ENCODE measurements at regions not wholly inside any gene's neighbourhood (a gene's known extent, or its start where the extent isn't known, plus 50 kb on each side); places are given as distances from the start of the nearest gene placed in this dataset.

DNA sequence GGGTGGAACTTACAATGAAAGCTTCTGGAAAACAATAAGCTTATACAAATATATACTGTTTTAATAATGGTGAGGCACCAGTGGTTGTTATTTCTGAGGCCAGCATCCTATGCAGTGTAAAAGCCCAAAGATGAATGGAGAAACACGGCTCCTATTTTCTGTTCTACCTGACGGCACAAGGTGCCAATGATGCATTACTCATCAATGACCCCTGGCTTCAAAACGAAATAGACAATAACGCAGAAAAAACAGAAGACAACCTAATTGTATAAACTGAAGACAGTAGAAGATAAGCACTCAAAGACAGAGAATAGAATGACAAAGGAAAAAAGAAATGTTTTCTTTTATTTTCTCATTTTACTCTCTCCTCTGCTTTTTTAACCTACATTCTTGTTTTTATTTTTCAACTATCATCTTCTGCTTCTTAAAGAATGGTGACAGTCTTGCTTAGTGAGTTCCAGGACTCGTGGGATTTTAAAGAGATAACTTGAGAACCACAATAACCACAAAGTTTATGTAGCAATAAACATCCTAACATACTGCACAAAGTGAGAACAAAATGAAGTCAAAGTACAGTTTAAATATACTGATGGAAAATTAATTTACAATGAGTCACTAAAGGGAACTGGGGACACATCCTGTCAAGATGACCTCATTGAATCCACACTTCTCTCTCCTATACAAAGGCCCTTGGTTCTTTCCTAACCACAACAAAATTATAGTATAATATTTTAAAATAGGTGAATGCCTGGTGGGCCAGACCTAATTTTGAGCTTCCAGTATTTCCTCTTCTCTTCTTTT is 169.8 kb downstream of the BTC start:
- TF ChIP-seq, protein P1, sequence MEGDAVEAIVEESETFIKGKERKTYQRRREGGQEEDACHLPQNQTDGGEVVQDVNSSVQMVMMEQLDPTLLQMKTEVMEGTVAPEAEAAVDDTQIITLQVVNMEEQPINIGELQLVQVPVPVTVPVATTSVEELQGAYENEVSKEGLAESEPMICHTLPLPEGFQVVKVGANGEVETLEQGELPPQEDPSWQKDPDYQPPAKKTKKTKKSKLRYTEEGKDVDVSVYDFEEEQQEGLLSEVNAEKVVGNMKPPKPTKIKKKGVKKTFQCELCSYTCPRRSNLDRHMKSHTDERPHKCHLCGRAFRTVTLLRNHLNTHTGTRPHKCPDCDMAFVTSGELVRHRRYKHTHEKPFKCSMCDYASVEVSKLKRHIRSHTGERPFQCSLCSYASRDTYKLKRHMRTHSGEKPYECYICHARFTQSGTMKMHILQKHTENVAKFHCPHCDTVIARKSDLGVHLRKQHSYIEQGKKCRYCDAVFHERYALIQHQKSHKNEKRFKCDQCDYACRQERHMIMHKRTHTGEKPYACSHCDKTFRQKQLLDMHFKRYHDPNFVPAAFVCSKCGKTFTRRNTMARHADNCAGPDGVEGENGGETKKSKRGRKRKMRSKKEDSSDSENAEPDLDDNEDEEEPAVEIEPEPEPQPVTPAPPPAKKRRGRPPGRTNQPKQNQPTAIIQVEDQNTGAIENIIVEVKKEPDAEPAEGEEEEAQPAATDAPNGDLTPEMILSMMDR (IDR thresholded peaks at IDR 0.05; ENCODE audit: borderline replicate concordance, extremely low read depth, insufficient read depth), result no peak
- FAIRE-seq (no peak), DNase-seq (no peak)
- Histone ChIP-seq H3K4me3 (ENCODE audit: low read length in 3 of 3) (no peak overlapping the region), H3K27ac (ENCODE audit: low read depth in 2 of 2, low read length in 2 of 2) (no peak overlapping the region), H3K9me3 (ENCODE audit: control insufficient read depth in 2 of 3, insufficient read depth in 1 of 3, low read length in 3 of 3) (no peaks in the 10 kb centered on the region), H3K36me3 (ENCODE audit: control insufficient read depth in 2 of 3, insufficient read depth in 3 of 3, low read length in 3 of 3) (no peaks in the 10 kb centered on the region), H3K4me1 (ENCODE audit: control insufficient read depth in 2 of 3, insufficient read depth in 2 of 3, low read depth in 1 of 3, low read length in 3 of 3) (no peaks in the 10 kb centered on the region), H3K9ac (ENCODE audit: low read length in 3 of 3) (no peak overlapping the region), H3K27me3 (ENCODE audit: control insufficient read depth, insufficient read depth, low read length) (no peaks in the 10 kb centered on the region)
- intact Hi-C loops (cut with DNase I), result no loop called here

DNA sequence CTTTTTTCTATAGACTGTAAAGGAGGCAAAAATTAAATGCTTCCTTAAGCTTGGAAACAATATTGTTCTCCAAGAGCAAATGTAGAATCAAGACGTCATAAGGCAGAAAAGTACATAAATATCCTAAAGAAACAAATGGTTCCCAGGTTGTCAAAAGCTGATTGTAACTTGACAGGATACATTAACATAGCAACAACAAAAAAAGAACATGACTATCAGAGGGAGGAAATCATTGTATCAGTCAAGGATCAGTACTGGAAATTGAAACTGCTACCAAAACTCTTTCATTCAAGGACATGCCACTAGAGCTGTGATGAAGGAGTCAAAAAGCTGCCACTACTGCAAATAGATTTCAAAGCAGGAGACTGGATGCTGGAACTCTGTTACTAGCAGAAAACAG is 168.3 kb downstream of the BTC start:
- Histone ChIP-seq H3K4me1 (ENCODE audit: control insufficient read depth in 2 of 3, insufficient read depth in 2 of 3, low read depth in 1 of 3, low read length in 3 of 3) (no peaks in the 10 kb centered on the region), H3K9me3 (ENCODE audit: control insufficient read depth in 2 of 3, insufficient read depth in 1 of 3, low read length in 3 of 3) (no peaks in the 10 kb centered on the region), H3K27ac (ENCODE audit: low read depth in 2 of 2, low read length in 2 of 2) (no peak overlapping the region), H3K9ac (ENCODE audit: low read length in 3 of 3) (no peak overlapping the region), H3K4me3 (ENCODE audit: low read length in 3 of 3) (no peak overlapping the region), H3K36me3 (ENCODE audit: control insufficient read depth in 2 of 3, insufficient read depth in 3 of 3, low read length in 3 of 3) (no peaks in the 10 kb centered on the region), H3K27me3 (ENCODE audit: control insufficient read depth, insufficient read depth, low read length) (no peaks in the 10 kb centered on the region)
- TF ChIP-seq, protein P1 (IDR thresholded peaks at IDR 0.05; ENCODE audit: borderline replicate concordance, extremely low read depth, insufficient read depth), result no peak
- FAIRE-seq, result no peak
- no peak for DNase-seq
- intact Hi-C loops (cut with DNase I), result no loop called here

DNA sequence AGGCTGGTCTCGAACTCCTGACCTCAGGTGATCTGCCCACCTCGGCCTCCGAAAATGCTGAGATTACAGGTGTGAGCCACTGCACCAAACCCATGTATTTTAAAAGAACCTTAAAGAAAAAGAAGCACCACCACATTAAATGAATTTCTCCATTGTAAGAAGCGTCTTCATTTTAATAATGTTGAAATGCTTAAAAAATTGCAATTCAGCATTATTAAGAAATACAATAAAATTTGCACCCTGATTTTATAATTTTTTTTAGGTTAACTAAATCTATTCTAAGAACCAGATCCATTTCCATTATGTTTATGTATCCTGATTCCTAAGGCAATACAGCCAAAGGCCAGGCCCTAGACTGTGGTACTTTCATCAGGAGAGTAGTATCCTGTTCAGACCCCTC is 167.2 kb downstream of the BTC start:
- no peak overlapping the region for H3K9ac ChIP-seq (ENCODE audit: low read length in 3 of 3)
- no peaks in the 10 kb centered on the region for H3K27me3 ChIP-seq (ENCODE audit: control insufficient read depth, insufficient read depth, low read length)
- H3K4me1 ChIP-seq (ENCODE audit: control insufficient read depth in 2 of 3, insufficient read depth in 2 of 3, low read depth in 1 of 3, low read length in 3 of 3), result no peaks in the 10 kb centered on the region
- no peaks in the 10 kb centered on the region for H3K36me3 ChIP-seq (ENCODE audit: control insufficient read depth in 2 of 3, insufficient read depth in 3 of 3, low read length in 3 of 3)
- H3K27ac ChIP-seq (ENCODE audit: low read depth in 2 of 2, low read length in 2 of 2), result no peak overlapping the region
- DNase-seq (no peak), FAIRE-seq (no peak)
- H3K4me3 ChIP-seq (ENCODE audit: low read length in 3 of 3), result no peak overlapping the region
- no peaks in the 10 kb centered on the region for H3K9me3 ChIP-seq (ENCODE audit: control insufficient read depth in 2 of 3, insufficient read depth in 1 of 3, low read length in 3 of 3)
- TF ChIP-seq, protein P1 (IDR thresholded peaks at IDR 0.05; ENCODE audit: borderline replicate concordance, extremely low read depth, insufficient read depth), result no peak
- intact Hi-C loops (cut with DNase I), result no loop called here
